Prostate gland (tissue), 2 donors: ENCODE measurements at regions not wholly inside any gene's neighbourhood (a gene's known extent, or its start where the extent isn't known, plus 50 kb on each side); places are given as distances from the start of the nearest gene placed in this dataset.

Experiments used
- CTCF ChIP-seq, 4 experiments: fragments of 200-600 bp in 2 of 4; fragments of 450-650 bp in 2 of 4; sonication (generic) in 2 of 4; IDR thresholded peaks; 1 replicate in 3 of 4; 2 replicates in 1 of 4; pipeline ENCODE4 v1.5.1; 2016 to 2019; ENCODE audit warnings: antibody characterized with exemption in 4 of 4, mild to moderate bottlenecking in 2 of 4, moderate library complexity in 2 of 4
- POLR2A ChIP-seq: fragments of 450-650 bp; IDR thresholded peaks from one replicate; pipeline ENCODE4 v1.6.1; 2016; ENCODE audit warnings: antibody characterized with exemption, mild to moderate bottlenecking
- POLR2AphosphoS5 ChIP-seq: sonication (generic); formaldehyde crosslinking; IDR thresholded peaks from one replicate; pipeline ENCODE4 v1.6.1; 2017; ENCODE audit warnings: antibody characterized with exemption

DNA sequence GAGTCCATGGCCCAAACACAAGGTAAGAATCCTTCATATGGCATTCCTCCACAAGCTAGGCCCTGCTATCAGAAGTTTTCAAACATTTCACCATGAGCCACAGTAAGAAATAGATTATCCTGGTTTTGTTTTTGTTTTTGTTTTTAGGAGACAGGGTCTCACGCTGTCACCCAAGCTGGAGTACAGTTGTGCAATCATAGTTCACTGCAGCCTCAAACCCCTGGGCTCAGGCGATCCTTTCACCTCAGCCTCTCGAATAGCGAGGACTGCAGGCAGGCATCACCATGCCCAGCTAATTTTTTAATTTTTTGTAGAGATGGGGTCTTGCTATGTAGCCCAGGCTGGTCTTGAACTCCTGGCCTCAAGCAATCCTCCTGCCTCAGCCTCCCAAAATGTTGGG, 218.8 kb downstream of the TOMM20 start:
- TF ChIP-seq CTCF (IDR thresholded peaks at IDR 0.05) (no peak), POLR2A (no peak), POLR2AphosphoS5 (no peak)
